ENCODE measurements at regions not wholly inside any gene's neighbourhood (a gene's known extent, or its start where the extent isn't known, plus 50 kb on each side); places are given as distances from the start of the nearest gene placed in this dataset.

GRCh38 chr11:116145187-116145865, 627.5 kb downstream of the BUD13 start:
- no peak for DNase-seq (ENCODE audit: low spot score in 2 of 2)
- no peaks in the 10 kb centered on the region for H3K9me3 ChIP-seq
- no peak overlapping the region for H3K27ac ChIP-seq
- H3K4me1 ChIP-seq, result no peaks in the 10 kb centered on the region
- H3K4me3 ChIP-seq, result no peak overlapping the region
- no peaks in the 10 kb centered on the region for H3K27me3 ChIP-seq
- TF ChIP-seq CTCF (IDR thresholded peaks at IDR 0.05), result no peak
- no peaks in the 10 kb centered on the region for H3K36me3 ChIP-seq
- intact Hi-C loops (cut with DNase I), result no loop called here

GRCh38 chr11:116144387-116144958, 628.3 kb downstream of the BUD13 start:
- no peak for DNase-seq (ENCODE audit: low spot score in 2 of 2)
- Histone ChIP-seq H3K4me1 (no peaks in the 10 kb centered on the region), H3K9me3 (no peaks in the 10 kb centered on the region), H3K27ac (no peak overlapping the region), H3K36me3 (no peaks in the 10 kb centered on the region), H3K4me3 (no peak overlapping the region), H3K27me3 (no peaks in the 10 kb centered on the region)
- intact Hi-C loops (cut with DNase I), result no loop called here
- TF ChIP-seq CTCF (IDR thresholded peaks at IDR 0.05), result no peak

GRCh38 chr11:116138280-116138679, 634.1 kb upstream of the CADM1 start:
- Histone ChIP-seq H3K27ac (no peak overlapping the region), H3K27me3 (no peaks in the 10 kb centered on the region), H3K36me3 (no peaks in the 10 kb centered on the region), H3K4me1 (no peaks in the 10 kb centered on the region), H3K4me3 (no peak overlapping the region), H3K9me3 (no peaks in the 10 kb centered on the region)
- DNase-seq (ENCODE audit: low spot score in 2 of 2), result no peak
- intact Hi-C loops (cut with DNase I), result no loop called here
- TF ChIP-seq CTCF (IDR thresholded peaks at IDR 0.05), result no peak

GRCh38 chr11:116137753-116138152, 633.5 kb upstream of the CADM1 start:
- intact Hi-C loops (cut with DNase I), result no loop called here
- Histone ChIP-seq H3K27me3 (no peaks in the 10 kb centered on the region), H3K27ac (no peak overlapping the region), H3K9me3 (no peaks in the 10 kb centered on the region), H3K4me1 (no peaks in the 10 kb centered on the region), H3K4me3 (no peak overlapping the region), H3K36me3 (no peaks in the 10 kb centered on the region)
- no peak for TF ChIP-seq CTCF (IDR thresholded peaks at IDR 0.05)
- DNase-seq (ENCODE audit: low spot score in 2 of 2), result no peak

GRCh38 chr11:116136987-116137674, 632.9 kb upstream of the CADM1 start:
- no peaks in the 10 kb centered on the region for H3K36me3 ChIP-seq
- TF ChIP-seq CTCF (IDR thresholded peaks at IDR 0.05), result no peak
- no peaks in the 10 kb centered on the region for H3K4me1 ChIP-seq
- intact Hi-C loops (cut with DNase I), result no loop called here
- H3K27me3 ChIP-seq, result no peaks in the 10 kb centered on the region
- no peak overlapping the region for H3K4me3 ChIP-seq
- H3K27ac ChIP-seq, result no peak overlapping the region
- H3K9me3 ChIP-seq, result no peaks in the 10 kb centered on the region
- no peak for DNase-seq (ENCODE audit: low spot score in 2 of 2)
